Keratinocyte (primary cell): ENCODE measurements at regions not wholly inside any gene's neighbourhood (a gene's known extent, or its start where the extent isn't known, plus 50 kb on each side); places are given as distances from the start of the nearest gene placed in this dataset.

Source experiments
- EZH2 ChIP-seq: IDR thresholded peaks from one replicate; pipeline ENCODE4 v1.6.1; 2012; ENCODE audit warnings: inconsistent platforms, mild to moderate bottlenecking, low read length, moderate library complexity
- TF ChIP-seq, protein P1 (sequence below), 3 experiments: IDR thresholded peaks in 1 of 3; conservative IDR thresholded peaks in 1 of 3; optimal IDR thresholded peaks in 1 of 3; 2 replicates in 2 of 3; 3 replicates in 1 of 3; pipeline versions ENCODE3 to v1.5.1; 2011; ENCODE audit warnings: low read length in 3 of 3, mild to moderate bottlenecking in 3 of 3, moderate library complexity in 2 of 3, control low read depth in 1 of 3, inconsistent platforms in 1 of 3; ENCODE audit not compliant: insufficient read depth in 2 of 3; ENCODE audit errors: extremely low read depth in 1 of 3

DNA sequence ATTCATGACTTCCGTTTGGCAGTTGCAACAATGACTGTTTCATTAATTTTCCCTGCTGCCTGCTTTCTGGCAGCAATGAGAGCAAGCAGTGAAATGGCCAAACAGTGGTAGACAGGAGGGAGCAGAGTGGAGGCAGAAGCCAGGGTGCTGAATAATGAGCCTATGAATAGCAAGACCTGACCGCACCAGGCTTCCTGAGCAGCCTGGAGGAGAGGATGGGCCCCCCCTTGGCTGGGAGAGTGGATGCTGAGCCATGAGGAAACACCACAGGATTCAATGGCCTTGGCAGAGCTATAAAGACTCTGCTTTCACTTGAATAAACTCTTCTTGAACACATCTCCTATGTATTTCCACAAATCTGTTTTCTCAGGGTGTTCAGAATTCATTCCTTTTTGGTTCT, 68.1 kb upstream of the SNRPB2 start:
- TF ChIP-seq, protein P1, sequence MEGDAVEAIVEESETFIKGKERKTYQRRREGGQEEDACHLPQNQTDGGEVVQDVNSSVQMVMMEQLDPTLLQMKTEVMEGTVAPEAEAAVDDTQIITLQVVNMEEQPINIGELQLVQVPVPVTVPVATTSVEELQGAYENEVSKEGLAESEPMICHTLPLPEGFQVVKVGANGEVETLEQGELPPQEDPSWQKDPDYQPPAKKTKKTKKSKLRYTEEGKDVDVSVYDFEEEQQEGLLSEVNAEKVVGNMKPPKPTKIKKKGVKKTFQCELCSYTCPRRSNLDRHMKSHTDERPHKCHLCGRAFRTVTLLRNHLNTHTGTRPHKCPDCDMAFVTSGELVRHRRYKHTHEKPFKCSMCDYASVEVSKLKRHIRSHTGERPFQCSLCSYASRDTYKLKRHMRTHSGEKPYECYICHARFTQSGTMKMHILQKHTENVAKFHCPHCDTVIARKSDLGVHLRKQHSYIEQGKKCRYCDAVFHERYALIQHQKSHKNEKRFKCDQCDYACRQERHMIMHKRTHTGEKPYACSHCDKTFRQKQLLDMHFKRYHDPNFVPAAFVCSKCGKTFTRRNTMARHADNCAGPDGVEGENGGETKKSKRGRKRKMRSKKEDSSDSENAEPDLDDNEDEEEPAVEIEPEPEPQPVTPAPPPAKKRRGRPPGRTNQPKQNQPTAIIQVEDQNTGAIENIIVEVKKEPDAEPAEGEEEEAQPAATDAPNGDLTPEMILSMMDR (optimal IDR thresholded peaks at IDR 0.05 in 1 of 3, IDR thresholded peaks at IDR 0.05 in 1 of 3, conservative IDR thresholded peaks at IDR 0.05 in 1 of 3; ENCODE audit: extremely low read depth in 1 of 3, insufficient read depth in 2 of 3, low read length in 3 of 3), result no peak
- TF ChIP-seq EZH2, result no peak
